ENCODE measurements at regions not wholly inside any gene's neighbourhood (a gene's known extent, or its start where the extent isn't known, plus 50 kb on each side); places are given as distances from the start of the nearest gene placed in this dataset.
A peak's percentile ranks its signal among the peaks of the same experiment; 100 is the strongest.

DNA sequence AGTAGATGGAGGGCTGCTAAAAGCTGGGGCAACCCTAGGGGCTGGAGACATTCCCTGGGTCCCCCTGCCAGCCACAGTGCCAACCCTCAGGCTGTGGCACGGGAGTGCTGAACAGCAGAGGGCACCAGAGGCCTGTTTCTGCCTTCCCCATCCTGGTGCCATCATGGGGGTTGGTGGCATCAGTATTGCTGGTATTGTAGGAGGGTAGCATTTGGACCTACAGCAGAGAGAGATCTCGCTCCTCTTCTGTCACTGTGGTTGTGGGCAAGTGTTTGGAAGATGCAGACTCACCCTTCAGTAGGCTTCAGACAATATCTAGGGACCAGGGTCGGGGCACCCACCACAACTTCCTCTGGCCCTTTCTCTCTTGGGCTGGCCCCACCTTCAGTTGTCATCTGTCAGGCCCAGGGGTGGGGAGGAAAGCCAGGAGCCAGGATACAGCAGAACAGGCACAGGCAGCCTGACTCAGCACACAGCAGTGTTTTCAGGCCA lies 123.5 kb downstream of the RPLP1 start:
- H3K27me3 ChIP-seq (ENCODE audit: control insufficient read depth, insufficient read depth, low read length), result peaks cover 48% of the 10 kb centered on the region
- WGBS (ENCODE audit: insufficient coverage, low lambda C conversion rate), result no CpG with 5 or more reads among the region's 3 CpGs
- peaks cover 19% of the 10 kb centered on the region for H3K4me1 ChIP-seq (ENCODE audit: control insufficient read depth, insufficient read depth, low read length)
- peak in 1 of 2 donors; percentile 21 for DNase-seq
- no peak overlapping the region for H3K27ac ChIP-seq (ENCODE audit: low read length)
- H3K9me3 ChIP-seq (ENCODE audit: control insufficient read depth, low read depth, low read length), result peaks cover 3% of the 10 kb centered on the region
- H3K4me3 ChIP-seq (ENCODE audit: low read length), result no peak overlapping the region
- H3K36me3 ChIP-seq (ENCODE audit: control insufficient read depth, insufficient read depth, low read length), result no peaks in the 10 kb centered on the region

DNA sequence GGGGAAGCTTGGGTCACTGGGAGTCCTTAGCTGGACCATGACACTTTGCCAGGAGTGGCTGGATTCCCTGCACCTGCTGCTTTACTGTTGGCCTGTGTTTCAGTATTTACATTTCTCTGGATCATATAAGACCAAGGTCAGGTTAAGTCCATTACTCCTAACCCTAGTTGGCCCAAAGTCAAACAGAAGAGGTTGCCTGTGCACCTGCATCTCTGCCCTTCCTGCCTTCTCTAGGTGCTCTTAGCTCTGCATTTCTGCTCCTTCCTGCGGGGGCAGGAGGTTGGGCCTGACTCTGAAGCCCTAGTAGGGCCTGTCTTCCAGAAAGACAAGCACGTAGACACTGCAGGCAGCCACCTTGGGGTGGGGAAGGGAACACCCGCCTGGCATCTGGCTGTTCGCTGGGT lies 124.3 kb downstream of the RPLP1 start:
- H3K4me3 ChIP-seq (ENCODE audit: low read length), result no peak overlapping the region
- no peak for DNase-seq
- H3K9me3 ChIP-seq (ENCODE audit: control insufficient read depth, low read depth, low read length), result peaks cover 3% of the 10 kb centered on the region
- H3K4me1 ChIP-seq (ENCODE audit: control insufficient read depth, insufficient read depth, low read length), result peaks cover 19% of the 10 kb centered on the region
- WGBS (ENCODE audit: insufficient coverage, low lambda C conversion rate), result no CpG with 5 or more reads among the region's 4 CpGs
- H3K36me3 ChIP-seq (ENCODE audit: control insufficient read depth, insufficient read depth, low read length), result no peaks in the 10 kb centered on the region
- no peak overlapping the region for H3K27ac ChIP-seq (ENCODE audit: low read length)
- H3K27me3 ChIP-seq (ENCODE audit: control insufficient read depth, insufficient read depth, low read length), result peaks cover 51% of the 10 kb centered on the region

DNA sequence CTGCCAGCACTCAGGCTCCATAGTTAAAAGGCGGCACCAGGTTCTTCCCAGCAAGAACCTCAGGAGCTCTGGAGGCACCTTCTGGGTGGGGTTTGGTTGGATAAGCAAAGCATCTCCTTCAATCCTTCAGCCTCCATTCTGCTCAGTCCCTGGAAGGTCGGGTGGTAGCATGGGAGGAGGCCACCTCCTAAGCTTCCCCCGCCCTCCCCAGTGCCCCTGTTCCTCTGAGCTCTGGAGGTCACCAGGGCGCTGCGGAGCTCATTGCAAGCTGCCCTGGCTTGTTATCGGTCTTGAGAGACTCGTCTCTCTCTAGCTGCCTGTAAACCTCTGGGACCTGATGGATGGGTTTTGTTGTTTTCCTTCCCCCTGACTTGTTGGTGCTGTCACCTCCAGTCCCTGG lies 124.8 kb downstream of the RPLP1 start:
- DNase-seq, result no peak
- Histone ChIP-seq H3K27me3 (ENCODE audit: control insufficient read depth, insufficient read depth, low read length) (peaks cover 47% of the 10 kb centered on the region), H3K4me3 (ENCODE audit: low read length) (no peak overlapping the region), H3K27ac (ENCODE audit: low read length) (no peak overlapping the region), H3K36me3 (ENCODE audit: control insufficient read depth, insufficient read depth, low read length) (no peaks in the 10 kb centered on the region), H3K9me3 (ENCODE audit: control insufficient read depth, low read depth, low read length) (peaks cover 3% of the 10 kb centered on the region), H3K4me1 (ENCODE audit: control insufficient read depth, insufficient read depth, low read length) (peaks cover 19% of the 10 kb centered on the region)
- whole genome bisulfite sequencing (ENCODE audit: insufficient coverage, low lambda C conversion rate), result 100% methylated on average over 1 of the region's 7 CpGs

DNA sequence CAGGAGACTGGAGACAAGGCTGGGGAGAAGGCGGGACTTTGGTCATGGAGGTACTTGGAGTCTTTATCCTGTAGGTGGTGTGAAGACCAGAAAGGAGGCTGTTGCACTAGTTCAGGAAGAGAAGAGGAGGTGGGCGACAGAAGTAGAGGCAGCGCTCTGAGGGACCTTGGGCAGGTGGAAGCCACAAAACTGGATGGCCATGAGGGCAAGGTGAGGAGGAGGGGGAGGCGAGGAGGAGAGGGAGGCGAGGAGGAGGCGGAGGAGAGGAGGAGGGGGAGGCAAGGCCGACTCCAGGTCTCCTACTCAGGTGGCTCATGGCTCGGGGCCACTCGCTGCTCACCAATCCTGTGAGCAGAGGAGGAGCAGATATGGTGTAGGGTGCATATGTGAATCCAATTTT lies 125.6 kb downstream of the RPLP1 start:
- peaks cover 42% of the 10 kb centered on the region for H3K27me3 ChIP-seq (ENCODE audit: control insufficient read depth, insufficient read depth, low read length)
- WGBS (ENCODE audit: insufficient coverage, low lambda C conversion rate), result 100% methylated on average over 2 of the region's 9 CpGs
- no peaks in the 10 kb centered on the region for H3K36me3 ChIP-seq (ENCODE audit: control insufficient read depth, insufficient read depth, low read length)
- no peak overlapping the region for H3K4me3 ChIP-seq (ENCODE audit: low read length)
- no peak overlapping the region for H3K27ac ChIP-seq (ENCODE audit: low read length)
- no peak for DNase-seq
- peaks cover 19% of the 10 kb centered on the region for H3K4me1 ChIP-seq (ENCODE audit: control insufficient read depth, insufficient read depth, low read length)
- peaks cover 3% of the 10 kb centered on the region for H3K9me3 ChIP-seq (ENCODE audit: control insufficient read depth, low read depth, low read length)

DNA sequence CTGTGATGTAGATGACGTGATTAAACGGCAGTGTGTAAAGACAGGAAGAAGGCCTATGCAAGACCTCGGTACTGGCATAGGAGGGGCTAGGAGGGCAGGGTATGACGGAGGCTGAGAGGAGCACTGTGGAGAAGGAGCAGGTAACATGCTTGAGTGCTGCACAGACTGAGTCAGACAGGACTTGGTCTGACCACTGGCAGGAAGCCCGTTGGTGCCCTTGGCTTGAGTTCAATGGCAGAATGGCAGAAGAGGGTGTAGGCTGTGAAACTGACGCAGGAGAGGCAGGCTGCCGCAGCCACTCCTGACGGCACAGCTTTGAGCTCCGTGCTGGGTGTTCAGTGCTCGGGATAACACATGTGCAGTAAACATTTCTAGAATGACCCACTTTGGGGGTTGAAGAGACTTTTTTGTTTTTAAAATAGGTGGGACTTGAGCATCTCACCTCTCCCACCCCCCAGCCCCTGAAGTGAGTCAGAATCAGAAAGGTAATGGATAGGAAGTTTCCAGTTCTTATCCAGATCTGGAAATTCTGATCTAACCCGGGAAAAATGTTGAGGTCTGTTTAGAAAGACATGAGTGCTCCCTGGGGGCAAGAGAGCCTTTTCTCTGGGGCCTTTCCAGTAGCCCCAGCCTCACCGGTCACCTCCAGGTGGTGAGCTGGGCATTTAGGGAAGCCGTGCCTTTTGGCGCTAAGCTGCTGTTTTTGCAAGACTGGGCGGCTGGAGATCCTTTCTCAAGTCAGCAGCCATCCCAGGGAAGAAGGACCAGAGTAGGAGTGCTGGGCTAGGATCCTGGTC lies 126.4 kb downstream of the RPLP1 start:
- 100% methylated on average over 1 of the region's 15 CpGs for WGBS (ENCODE audit: insufficient coverage, low lambda C conversion rate)
- no peak overlapping the region for H3K27ac ChIP-seq (ENCODE audit: low read length)
- H3K36me3 ChIP-seq (ENCODE audit: control insufficient read depth, insufficient read depth, low read length), result no peaks in the 10 kb centered on the region
- DNase-seq, result no peak
- H3K27me3 ChIP-seq (ENCODE audit: control insufficient read depth, insufficient read depth, low read length), result peaks cover 45% of the 10 kb centered on the region
- H3K9me3 ChIP-seq (ENCODE audit: control insufficient read depth, low read depth, low read length), result peaks cover 3% of the 10 kb centered on the region
- peaks cover 19% of the 10 kb centered on the region for H3K4me1 ChIP-seq (ENCODE audit: control insufficient read depth, insufficient read depth, low read length)
- no peak overlapping the region for H3K4me3 ChIP-seq (ENCODE audit: low read length)

DNA sequence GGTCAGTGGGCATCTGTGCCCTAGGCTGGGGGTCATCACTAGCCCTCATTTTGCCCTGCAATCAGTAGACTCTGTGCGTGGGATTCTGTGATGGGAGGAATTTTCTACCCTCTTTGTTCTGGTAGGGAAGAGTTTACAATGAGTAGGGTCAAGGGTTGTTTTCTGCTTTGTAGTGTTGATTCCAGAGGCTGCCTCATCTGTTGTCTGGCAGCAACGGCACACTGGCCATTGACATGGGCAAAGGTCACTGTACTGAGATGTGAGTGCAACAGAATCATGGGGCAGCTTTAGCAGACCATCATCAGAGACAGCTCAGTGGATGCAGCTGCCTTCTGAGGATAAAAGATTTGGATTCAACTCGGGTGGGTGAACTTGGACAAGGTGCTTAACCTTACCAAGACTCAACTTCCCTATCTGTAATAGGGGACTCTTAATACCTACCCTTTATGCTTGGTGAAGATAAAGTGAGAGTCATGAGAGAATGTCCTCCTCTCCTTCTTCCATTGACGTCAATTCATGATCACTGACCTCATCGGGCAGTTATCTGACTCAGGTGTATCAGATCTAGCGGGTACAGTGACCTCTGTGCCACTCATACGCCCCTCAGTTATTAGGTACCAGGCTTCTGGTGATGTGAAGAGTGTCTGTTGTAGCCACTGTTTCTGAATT lies 127.5 kb downstream of the RPLP1 start:
- H3K9me3 ChIP-seq (ENCODE audit: control insufficient read depth, low read depth, low read length), result peaks cover 3% of the 10 kb centered on the region
- peaks cover 39% of the 10 kb centered on the region for H3K27me3 ChIP-seq (ENCODE audit: control insufficient read depth, insufficient read depth, low read length)
- peak; percentile 74 to 89 for DNase-seq
- no peak overlapping the region for H3K27ac ChIP-seq (ENCODE audit: low read length)
- H3K4me1 ChIP-seq (ENCODE audit: control insufficient read depth, insufficient read depth, low read length), result peaks cover 19% of the 10 kb centered on the region
- H3K36me3 ChIP-seq (ENCODE audit: control insufficient read depth, insufficient read depth, low read length), result no peaks in the 10 kb centered on the region
- no peak overlapping the region for H3K4me3 ChIP-seq (ENCODE audit: low read length)
- WGBS (ENCODE audit: insufficient coverage, low lambda C conversion rate), result no CpG with 5 or more reads among the region's 7 CpGs

DNA sequence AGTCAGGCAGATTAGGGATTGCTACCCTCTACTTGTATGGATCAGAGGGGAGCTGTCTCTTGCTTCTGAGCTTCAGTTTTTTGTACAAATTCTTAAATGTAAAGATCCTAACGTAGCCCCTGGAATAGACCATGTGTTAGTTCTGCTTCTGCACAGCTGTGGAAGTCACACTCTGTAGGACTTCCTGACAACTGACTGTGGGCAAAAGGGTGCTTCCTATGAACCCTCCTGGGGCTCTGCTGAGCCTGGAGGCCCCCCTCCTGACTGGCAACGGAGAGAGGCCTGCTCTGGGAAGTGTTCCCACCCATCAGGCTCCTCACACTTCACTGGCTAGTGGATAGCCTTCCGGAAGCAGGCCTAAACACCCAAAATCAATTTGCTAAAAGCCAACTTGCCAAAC lies 131.0 kb downstream of the RPLP1 start:
- no peak overlapping the region for H3K27ac ChIP-seq (ENCODE audit: low read length)
- H3K9me3 ChIP-seq (ENCODE audit: control insufficient read depth, low read depth, low read length), result no peaks in the 10 kb centered on the region
- no peak for DNase-seq
- peaks cover 46% of the 10 kb centered on the region for H3K27me3 ChIP-seq (ENCODE audit: control insufficient read depth, insufficient read depth, low read length)
- H3K4me3 ChIP-seq (ENCODE audit: low read length), result no peak overlapping the region
- 100% methylated on average over 1 of the region's 3 CpGs for WGBS (ENCODE audit: insufficient coverage, low lambda C conversion rate)
- H3K36me3 ChIP-seq (ENCODE audit: control insufficient read depth, insufficient read depth, low read length), result no peaks in the 10 kb centered on the region
- H3K4me1 ChIP-seq (ENCODE audit: control insufficient read depth, insufficient read depth, low read length), result peaks cover 15% of the 10 kb centered on the region

DNA sequence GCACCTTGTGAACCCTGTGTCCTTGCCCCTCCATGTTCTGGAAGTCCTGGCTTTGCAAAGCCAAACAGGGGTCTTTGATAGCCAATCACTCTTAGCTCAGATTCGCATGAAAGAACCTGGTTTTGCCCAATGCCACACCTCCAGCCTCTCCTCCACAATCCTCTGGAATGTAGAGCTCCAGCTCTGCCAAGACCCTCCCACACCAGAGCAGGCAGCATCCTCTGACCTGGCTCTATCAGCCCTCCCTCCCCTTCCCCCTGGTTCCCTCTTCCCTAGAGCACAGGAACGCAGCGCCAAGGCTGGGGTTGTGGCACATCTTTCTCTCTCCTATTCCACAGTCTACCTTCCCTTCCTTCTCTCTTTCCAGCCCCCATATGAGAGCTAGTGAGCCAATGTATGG lies 133.3 kb downstream of the RPLP1 start:
- Histone ChIP-seq H3K27me3 (ENCODE audit: control insufficient read depth, insufficient read depth, low read length) (peaks cover 60% of the 10 kb centered on the region), H3K27ac (ENCODE audit: low read length) (no peak overlapping the region), H3K9me3 (ENCODE audit: control insufficient read depth, low read depth, low read length) (no peaks in the 10 kb centered on the region), H3K36me3 (ENCODE audit: control insufficient read depth, insufficient read depth, low read length) (no peaks in the 10 kb centered on the region), H3K4me3 (ENCODE audit: low read length) (no peak overlapping the region), H3K4me1 (ENCODE audit: control insufficient read depth, insufficient read depth, low read length) (peaks cover 2% of the 10 kb centered on the region)
- 90% methylated on average over 2 of the region's 3 CpGs for WGBS (ENCODE audit: insufficient coverage, low lambda C conversion rate)
- DNase-seq, result no peak

DNA sequence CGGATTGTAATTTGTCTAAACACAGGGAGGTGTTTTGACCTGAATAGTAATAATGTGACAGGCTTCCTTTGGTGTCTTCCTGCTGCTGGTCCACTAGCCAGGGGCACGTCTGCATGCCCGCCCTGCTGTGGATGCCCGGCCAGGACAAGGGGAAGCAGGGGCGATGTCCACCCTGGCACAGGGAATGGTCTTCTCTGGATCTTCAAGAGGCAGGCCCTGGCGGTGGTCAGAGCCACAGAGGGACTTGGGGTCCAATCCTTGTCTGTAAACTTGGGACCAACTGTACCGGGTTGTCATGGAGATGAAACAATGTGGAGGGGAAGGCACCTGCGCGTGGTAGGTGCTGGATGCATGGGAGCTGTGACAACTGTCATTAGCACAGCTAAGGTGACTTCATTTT lies 134.1 kb downstream of the RPLP1 start:
- H3K4me3 ChIP-seq (ENCODE audit: low read length), result no peak overlapping the region
- no CpG with 5 or more reads among the region's 9 CpGs for WGBS (ENCODE audit: insufficient coverage, low lambda C conversion rate)

DNA sequence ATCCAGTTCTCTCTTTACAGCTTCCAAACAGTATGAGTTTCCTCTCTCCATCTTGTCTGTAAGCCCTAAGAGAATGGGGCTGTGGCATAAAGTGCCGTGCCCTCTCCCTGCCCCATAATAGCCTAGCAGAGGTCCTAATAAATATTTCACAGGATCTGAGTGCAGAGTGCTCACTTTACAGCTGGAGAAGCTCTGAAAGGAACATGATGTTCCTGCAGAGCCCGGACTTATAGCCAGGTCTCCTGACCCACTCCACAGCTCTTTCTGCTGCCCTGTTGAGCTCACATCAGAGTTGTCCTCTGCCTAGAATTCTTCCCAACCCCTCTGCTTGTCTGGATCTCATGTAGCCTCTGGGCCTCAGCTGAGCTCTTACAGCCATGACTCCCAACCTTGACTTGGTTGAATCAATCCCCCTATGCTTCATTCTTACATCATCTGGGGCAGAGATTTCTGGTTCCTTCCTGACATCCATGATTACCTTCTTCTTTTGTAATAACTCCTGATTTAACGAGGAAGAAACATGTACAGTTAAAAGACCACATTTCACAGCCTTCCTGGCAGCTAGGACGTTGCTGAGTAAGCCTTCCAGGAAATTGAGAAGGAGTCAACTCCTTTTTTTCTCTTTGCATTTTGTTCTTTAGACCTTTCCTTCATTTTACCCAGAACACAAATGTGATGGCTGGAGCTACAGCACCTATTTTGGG lies 135.3 kb downstream of the RPLP1 start:
- H3K9me3 ChIP-seq (ENCODE audit: control insufficient read depth, low read depth, low read length), result no peaks in the 10 kb centered on the region
- peaks cover 18% of the 10 kb centered on the region for H3K4me1 ChIP-seq (ENCODE audit: control insufficient read depth, insufficient read depth, low read length)
- no peak for DNase-seq
- peaks cover 57% of the 10 kb centered on the region for H3K27me3 ChIP-seq (ENCODE audit: control insufficient read depth, insufficient read depth, low read length)
- no peak overlapping the region for H3K27ac ChIP-seq (ENCODE audit: low read length)
- 90% methylated on average over 2 of the region's 4 CpGs for WGBS (ENCODE audit: insufficient coverage, low lambda C conversion rate)
- H3K4me3 ChIP-seq (ENCODE audit: low read length), result no peak overlapping the region
- H3K36me3 ChIP-seq (ENCODE audit: control insufficient read depth, insufficient read depth, low read length), result no peaks in the 10 kb centered on the region

More for the DNA sequence above, 134.1 kb downstream of the RPLP1 start:
- Histone ChIP-seq H3K4me1 (ENCODE audit: control insufficient read depth, insufficient read depth, low read length) (peaks cover 10% of the 10 kb centered on the region), H3K27ac (ENCODE audit: low read length) (no peak overlapping the region), H3K36me3 (ENCODE audit: control insufficient read depth, insufficient read depth, low read length) (no peaks in the 10 kb centered on the region), H3K27me3 (ENCODE audit: control insufficient read depth, insufficient read depth, low read length) (peaks cover 56% of the 10 kb centered on the region), H3K9me3 (ENCODE audit: control insufficient read depth, low read depth, low read length) (no peaks in the 10 kb centered on the region)
- DNase-seq, result no peak
